ENCODE measurements at regions not wholly inside any gene's neighbourhood (a gene's known extent, or its start where the extent isn't known, plus 50 kb on each side); places are given as distances from the start of the nearest gene placed in this dataset.

- TF ChIP-seq CTCF (IDR thresholded peaks at IDR 0.05) (no peak), ZFX (IDR thresholded peaks at IDR 0.05; ENCODE audit: borderline replicate concordance) (no peak)
Observed at GRCh38 chr10:21385536-21385935, 139.9 kb downstream of the SKIDA1 start.
